GM12878 (cell line): ENCODE measurements at regions not wholly inside any gene's neighbourhood (a gene's known extent, or its start where the extent isn't known, plus 50 kb on each side); places are given as distances from the start of the nearest gene placed in this dataset.

Experiments used
- BCL11A ChIP-seq: IDR thresholded peaks from 2 replicates; pipeline ENCODE4 v1.6.1; 2011; ENCODE audit warnings: low read depth, low read length
- E2F4 ChIP-seq: IDR thresholded peaks from 2 replicates; pipeline ENCODE4 v1.6.1; 2012; ENCODE audit warnings: low read depth, low read length, improper control_type of control experiment
- EP300 ChIP-seq, 2 experiments: fragments of 150-350 bp in 1 of 2; IDR thresholded peaks; 2 replicates each; pipeline ENCODE4 v1.6.1; 2011 to 2012; ENCODE audit warnings: low read depth in 2 of 2, low read length in 2 of 2, borderline replicate concordance in 1 of 2, improper control_type of control experiment in 1 of 2, inconsistent platforms in 1 of 2; ENCODE audit not compliant: control insufficient read depth in 1 of 2
- HDAC2 ChIP-seq: fragments of 200-600 bp; sonication (generic); IDR thresholded peaks from 2 replicates; pipeline ENCODE4 v1.6.1; 2017
- POLR2A ChIP-seq: IDR thresholded peaks from 2 replicates; pipeline ENCODE4 v1.6.1; 2011; ENCODE audit warnings: low read depth, mild to moderate bottlenecking, low read length
- POLR2AphosphoS2 ChIP-seq: IDR thresholded peaks from 2 replicates; pipeline ENCODE4 v1.6.1; 2011; ENCODE audit warnings: low read depth, mild to moderate bottlenecking, low read length, improper control_type of control experiment, moderate library complexity
- RAD21 ChIP-seq: IDR thresholded peaks from 2 replicates; pipeline ENCODE4 v1.6.1; 2011; ENCODE audit warnings: mild to moderate bottlenecking, low read depth, low read length, moderate library complexity; ENCODE audit not compliant: insufficient read depth
- SIN3A ChIP-seq: IDR thresholded peaks from 2 replicates; pipeline ENCODE4 v1.6.1; 2012; ENCODE audit warnings: low read depth, low read length, improper control_type of control experiment
- SP1 ChIP-seq: IDR thresholded peaks from one replicate; pipeline ENCODE4 v1.6.1; 2011; ENCODE audit warnings: low read depth, low read length
- USF2 ChIP-seq: IDR thresholded peaks from 2 replicates; pipeline ENCODE4 v1.6.1; 2011; ENCODE audit warnings: low read depth, low read length, improper control_type of control experiment, borderline replicate concordance
- ZNF217 ChIP-seq: fragments of 450-650 bp; IDR thresholded peaks from 2 replicates; pipeline ENCODE4 v1.6.1; 2017; ENCODE audit warnings: antibody characterized with exemption, mild to moderate bottlenecking
- TF ChIP-seq, protein P1 (sequence below), 3 experiments: IDR thresholded peaks in 2 of 3; conservative IDR thresholded peaks in 1 of 3; 2 replicates each; pipeline ENCODE4 v1.5.1; 2011; ENCODE audit warnings: low read depth in 3 of 3, low read length in 3 of 3, mild to moderate bottlenecking in 3 of 3, control low read depth in 2 of 3, moderate library complexity in 2 of 3, inconsistent platforms in 1 of 3, mixed read lengths in 1 of 3; ENCODE audit not compliant: control insufficient read depth in 2 of 3, insufficient read depth in 1 of 3; ENCODE audit errors: extremely low read depth in 1 of 3
- TF ChIP-seq, protein P2 (sequence below): IDR thresholded peaks from 2 replicates; pipeline ENCODE4 v1.6.1; 2012; ENCODE audit warnings: low read depth, low read length, improper control_type of control experiment
- TF ChIP-seq, protein P3 (sequence below): IDR thresholded peaks from 2 replicates; pipeline ENCODE4 v1.6.1; 2012; ENCODE audit warnings: low read length, inconsistent platforms

GRCh38 chr6:167653561-167653960 is 173.2 kb upstream of the AFDN start:
- TF ChIP-seq USF2 (no peak), POLR2A (no peak), RAD21 (no peak), POLR2AphosphoS2 (no peak), E2F4 (no peak), BCL11A (no peak), HDAC2 (no peak), EP300 (IDR thresholded peaks at IDR 0.05; ENCODE audit: borderline replicate concordance in 1 of 2, control insufficient read depth in 1 of 2, low read depth in 2 of 2, low read length in 2 of 2) (no peak), SIN3A (no peak), SP1 (no peak), ZNF217 (no peak)
- TF ChIP-seq, protein P1, sequence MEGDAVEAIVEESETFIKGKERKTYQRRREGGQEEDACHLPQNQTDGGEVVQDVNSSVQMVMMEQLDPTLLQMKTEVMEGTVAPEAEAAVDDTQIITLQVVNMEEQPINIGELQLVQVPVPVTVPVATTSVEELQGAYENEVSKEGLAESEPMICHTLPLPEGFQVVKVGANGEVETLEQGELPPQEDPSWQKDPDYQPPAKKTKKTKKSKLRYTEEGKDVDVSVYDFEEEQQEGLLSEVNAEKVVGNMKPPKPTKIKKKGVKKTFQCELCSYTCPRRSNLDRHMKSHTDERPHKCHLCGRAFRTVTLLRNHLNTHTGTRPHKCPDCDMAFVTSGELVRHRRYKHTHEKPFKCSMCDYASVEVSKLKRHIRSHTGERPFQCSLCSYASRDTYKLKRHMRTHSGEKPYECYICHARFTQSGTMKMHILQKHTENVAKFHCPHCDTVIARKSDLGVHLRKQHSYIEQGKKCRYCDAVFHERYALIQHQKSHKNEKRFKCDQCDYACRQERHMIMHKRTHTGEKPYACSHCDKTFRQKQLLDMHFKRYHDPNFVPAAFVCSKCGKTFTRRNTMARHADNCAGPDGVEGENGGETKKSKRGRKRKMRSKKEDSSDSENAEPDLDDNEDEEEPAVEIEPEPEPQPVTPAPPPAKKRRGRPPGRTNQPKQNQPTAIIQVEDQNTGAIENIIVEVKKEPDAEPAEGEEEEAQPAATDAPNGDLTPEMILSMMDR (IDR thresholded peaks at IDR 0.05 in 2 of 3, conservative IDR thresholded peaks at IDR 0.05 in 1 of 3; ENCODE audit: control insufficient read depth in 2 of 3, extremely low read depth in 1 of 3, insufficient read depth in 1 of 3, low read depth in 3 of 3, low read length in 3 of 3), result no peak
- TF ChIP-seq, protein P2, sequence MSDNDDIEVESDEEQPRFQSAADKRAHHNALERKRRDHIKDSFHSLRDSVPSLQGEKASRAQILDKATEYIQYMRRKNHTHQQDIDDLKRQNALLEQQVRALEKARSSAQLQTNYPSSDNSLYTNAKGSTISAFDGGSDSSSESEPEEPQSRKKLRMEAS, result no peak
- TF ChIP-seq, protein P3, sequence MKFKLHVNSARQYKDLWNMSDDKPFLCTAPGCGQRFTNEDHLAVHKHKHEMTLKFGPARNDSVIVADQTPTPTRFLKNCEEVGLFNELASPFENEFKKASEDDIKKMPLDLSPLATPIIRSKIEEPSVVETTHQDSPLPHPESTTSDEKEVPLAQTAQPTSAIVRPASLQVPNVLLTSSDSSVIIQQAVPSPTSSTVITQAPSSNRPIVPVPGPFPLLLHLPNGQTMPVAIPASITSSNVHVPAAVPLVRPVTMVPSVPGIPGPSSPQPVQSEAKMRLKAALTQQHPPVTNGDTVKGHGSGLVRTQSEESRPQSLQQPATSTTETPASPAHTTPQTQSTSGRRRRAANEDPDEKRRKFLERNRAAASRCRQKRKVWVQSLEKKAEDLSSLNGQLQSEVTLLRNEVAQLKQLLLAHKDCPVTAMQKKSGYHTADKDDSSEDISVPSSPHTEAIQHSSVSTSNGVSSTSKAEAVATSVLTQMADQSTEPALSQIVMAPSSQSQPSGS, result no peak
